Fibroblast of the conjunctiva (primary cell): ENCODE measurements at regions not wholly inside any gene's neighbourhood (a gene's known extent, or its start where the extent isn't known, plus 50 kb on each side); places are given as distances from the start of the nearest gene placed in this dataset.
"Not testable (repeated sequence)": the region's sequence is repeated elsewhere in the genome, so short reads cannot be mapped to it uniquely, and the experiment has no call there.

ENCODE experiments used
- DNase-seq: peaks from one replicate; pipeline ENCODE4 v3.0.0-alpha.2; 2010; ENCODE audit warnings: low read depth

GRCh38 chrX:121169099-121170035 is 122.0 kb downstream of the GLUD2 start:
- no peak for DNase-seq

- DNase-seq: no peak
These were observed 125.3 kb downstream of the GLUD2 start for GRCh38 chrX:121172703-121173102.

GRCh38 chrX:121179972-121180371 is 132.6 kb downstream of the GLUD2 start:
- no peak for DNase-seq

GRCh38 chrX:121191779-121192178 is 144.4 kb downstream of the GLUD2 start:
- no peak for DNase-seq

DNA sequence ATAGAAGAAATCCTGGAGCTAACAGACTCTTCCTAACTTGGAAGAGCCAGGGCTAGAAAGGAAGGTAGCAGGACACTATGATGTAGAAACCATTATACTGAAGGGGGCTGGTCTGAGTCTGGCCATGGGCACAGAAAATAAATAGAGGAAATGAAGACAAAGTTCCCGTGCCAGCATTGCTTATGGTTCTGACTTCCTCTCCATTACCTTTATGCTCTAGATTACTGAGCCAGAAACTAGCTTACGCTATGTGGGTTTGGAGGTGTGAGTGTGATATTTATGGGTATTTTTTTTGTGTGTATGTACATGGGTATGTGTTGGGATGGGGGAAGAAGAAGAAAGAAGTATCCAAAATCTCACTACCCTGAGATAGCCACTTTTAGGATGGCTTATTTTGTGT is 148.3 kb downstream of the GLUD2 start:
- no peak for DNase-seq

DNA sequence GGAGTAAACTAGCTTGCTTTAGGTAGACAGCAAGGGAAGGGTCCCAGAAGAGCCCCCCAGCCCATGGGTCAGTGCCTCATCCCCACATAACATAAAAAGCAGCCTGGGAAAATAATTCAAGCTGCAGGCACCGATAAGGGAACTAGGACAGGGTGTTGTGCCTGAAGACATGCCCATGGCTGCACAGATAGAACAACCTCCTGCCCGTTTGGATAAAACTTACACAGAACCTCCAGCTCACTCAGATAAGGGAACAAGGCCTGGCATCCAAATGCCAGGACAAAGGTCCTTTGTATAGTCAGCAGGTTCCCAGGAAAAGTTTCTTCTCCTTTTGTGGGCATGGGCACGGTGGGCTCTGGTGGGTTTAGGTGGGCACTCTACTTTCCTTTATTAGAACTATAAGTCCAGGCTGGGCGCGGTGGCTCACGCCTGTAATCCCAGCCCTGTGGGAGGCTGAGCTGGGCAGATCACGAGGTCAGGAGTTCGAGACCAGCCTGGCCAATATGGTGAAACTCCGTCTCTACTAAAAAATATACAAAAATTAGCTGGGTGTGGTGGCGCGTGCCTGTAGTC is 149.5 kb downstream of the GLUD2 start:
- not testable (repeated sequence) for DNase-seq

DNA sequence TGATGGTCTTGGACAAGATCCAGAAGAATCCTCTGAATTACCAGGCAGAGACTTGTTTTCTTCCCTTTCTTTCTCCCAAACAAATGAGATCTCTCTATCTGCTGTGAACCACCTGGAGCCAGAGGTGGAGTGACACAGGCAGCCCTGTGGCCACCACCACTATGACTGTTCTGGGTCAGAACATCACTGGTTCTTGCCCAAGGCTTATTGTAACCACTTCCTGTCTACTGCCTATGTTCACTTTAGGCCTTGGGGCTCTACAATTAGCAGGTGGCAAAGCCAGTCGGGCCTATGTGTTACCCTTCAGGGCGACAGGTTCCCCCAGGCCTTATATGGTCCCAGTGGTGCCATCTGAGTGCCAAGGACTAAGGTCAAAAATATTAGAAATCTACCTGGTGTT is 161.2 kb downstream of the GLUD2 start:
- no peak for DNase-seq

GRCh38 chrX:121216641-121217374 is 169.4 kb downstream of the GLUD2 start:
- DNase-seq: no peak

GRCh38 chrX:121221322-121221977 is 174.0 kb downstream of the GLUD2 start:
- DNase-seq: no peak

- DNase-seq: no peak
These were observed 180.5 kb downstream of the GLUD2 start for GRCh38 chrX:121227888-121228287.

GRCh38 chrX:121231566-121232358 is 184.4 kb downstream of the GLUD2 start:
- no peak for DNase-seq

DNA sequence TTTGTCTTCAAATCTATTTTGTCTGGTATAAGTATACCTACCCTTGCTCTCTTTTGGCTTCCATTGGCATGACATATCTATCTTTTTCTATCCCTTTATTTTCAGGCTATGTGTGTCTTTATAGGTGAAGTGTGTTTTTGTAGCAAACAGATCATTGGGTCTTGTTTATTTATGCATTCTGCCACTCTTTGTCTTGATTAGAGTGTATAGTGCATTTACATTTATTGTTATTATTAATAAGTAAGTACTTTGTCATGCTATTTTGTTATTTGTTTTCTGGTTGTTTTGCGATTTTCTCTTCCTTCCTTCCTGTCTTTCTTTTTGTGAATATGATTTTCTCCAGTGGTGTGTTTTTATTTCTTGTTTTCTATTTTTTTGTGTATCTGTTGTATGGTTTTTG is 188.6 kb downstream of the GLUD2 start:
- DNase-seq: no peak

DNA sequence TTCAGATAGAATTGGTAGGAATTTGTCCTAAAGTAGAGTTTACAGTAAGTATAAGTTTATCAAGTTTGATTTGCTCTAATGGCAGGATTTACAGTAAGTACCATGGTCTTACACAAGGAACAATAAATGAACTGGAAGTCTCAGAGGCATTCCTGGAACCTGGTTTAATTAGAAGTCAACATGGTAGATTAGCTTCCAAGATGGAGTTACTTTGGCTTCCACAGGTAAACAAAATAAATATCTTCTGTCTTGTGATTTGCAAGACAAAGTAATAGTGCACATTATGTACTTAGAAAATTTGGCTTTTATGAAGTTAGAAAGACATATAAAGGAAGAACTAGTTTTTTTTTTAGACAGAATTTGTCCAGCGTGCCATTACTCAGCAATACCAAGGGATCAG is 190.7 kb downstream of the GLUD2 start:
- DNase-seq: no peak

DNA sequence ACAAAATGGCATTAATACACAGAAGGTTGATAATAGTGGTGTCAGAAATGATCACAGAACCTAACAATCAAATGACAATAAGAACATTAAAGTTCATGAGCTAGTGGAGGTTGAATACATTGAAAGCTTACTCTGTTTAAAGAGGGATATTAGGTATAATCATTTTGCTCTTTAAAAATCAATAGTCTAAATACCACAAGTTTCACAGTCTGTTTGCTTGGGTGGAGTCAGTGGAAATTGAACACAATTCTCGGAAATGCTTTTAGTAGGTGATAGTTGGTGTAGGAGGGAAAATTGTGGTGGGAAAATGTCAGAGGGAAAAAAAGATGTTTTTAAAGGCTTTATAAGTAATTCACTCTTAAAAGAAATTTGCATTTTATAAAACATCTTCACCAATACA is 197.1 kb downstream of the GLUD2 start:
- DNase-seq: no peak

- DNase-seq: no peak
These were observed 198.4 kb downstream of the GLUD2 start for GRCh38 chrX:121245763-121246162.

DNA sequence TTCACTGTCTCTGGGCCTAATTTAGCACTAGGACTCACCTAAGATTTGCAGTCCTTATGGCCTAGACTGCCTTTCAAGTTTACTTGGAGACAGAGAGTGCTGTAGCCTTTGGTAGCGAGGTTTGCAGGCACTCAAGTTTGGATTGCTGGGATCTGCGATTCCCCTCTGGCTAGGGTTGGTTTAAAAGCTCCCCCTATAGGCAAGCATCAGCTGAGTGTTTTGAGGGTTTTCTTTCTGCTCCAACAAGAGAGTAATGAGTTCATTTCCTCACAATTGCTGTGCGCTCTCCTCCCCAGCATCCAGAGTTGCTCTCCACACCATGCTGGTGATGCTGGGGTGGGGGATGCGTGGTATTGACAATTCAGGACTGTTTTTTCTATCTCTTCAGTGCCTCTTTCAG is 206.9 kb downstream of the GLUD2 start:
- no peak for DNase-seq

GRCh38 chrX:121256647-121257046 is 209.2 kb downstream of the GLUD2 start:
- peak; percentile 4 for DNase-seq

GRCh38 chrX:121258545-121258944 is 211.1 kb downstream of the GLUD2 start:
- no peak for DNase-seq

DNA sequence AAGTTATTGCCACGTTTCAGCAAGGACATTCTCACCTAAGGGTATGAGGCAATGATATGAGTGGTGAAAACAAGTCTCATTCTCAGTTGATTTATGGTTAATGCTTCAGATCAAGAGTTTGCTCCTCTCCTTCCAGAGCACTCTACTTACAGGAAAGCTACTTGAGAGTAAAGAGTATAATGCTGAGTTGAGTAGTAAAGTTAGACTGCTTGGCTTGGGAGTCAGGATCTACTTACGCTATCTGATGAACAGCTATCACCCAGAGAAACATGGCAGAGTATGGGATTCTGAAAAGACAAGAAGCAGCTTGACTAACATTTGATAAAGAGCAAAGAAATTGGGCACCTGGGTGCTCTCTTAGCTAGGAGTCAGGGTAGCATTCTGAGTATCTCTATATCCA is 211.8 kb downstream of the GLUD2 start:
- DNase-seq: no peak

DNA sequence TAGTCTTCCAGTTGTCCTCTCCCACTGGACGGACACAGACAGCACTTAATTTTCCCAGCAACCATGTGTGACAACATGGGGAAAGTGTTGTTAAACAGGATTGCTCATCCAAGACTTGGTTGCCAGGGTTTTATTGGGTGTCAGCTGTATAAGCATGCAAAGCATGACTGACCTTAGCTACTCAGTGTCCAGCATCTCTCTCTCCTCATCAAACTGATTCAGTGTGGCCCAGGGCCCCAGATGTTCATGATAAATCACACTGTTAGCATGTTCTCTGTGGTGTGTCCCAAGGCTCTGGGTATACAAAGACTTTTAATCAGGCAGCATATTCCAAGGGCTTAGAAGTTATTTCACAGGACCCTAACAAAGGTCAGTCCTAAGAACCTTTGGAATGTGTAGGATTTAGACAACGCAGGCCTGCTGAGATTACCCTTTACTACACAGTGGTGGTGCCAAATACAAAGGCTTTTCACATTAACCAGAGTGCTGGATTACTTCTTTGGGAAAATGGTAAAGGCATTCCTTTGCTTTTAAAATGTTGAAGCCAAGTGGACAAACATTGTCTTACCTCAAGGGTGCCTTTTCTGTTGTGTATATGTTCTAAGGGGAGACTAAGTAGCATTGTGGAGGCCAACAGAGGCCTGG is 213.3 kb downstream of the GLUD2 start:
- DNase-seq: no peak

GRCh38 chrX:121283921-121284320 is 236.5 kb downstream of the GLUD2 start:
- no peak for DNase-seq
